ENCODE measurements at regions not wholly inside any gene's neighbourhood (a gene's known extent, or its start where the extent isn't known, plus 50 kb on each side); places are given as distances from the start of the nearest gene placed in this dataset.

DNA sequence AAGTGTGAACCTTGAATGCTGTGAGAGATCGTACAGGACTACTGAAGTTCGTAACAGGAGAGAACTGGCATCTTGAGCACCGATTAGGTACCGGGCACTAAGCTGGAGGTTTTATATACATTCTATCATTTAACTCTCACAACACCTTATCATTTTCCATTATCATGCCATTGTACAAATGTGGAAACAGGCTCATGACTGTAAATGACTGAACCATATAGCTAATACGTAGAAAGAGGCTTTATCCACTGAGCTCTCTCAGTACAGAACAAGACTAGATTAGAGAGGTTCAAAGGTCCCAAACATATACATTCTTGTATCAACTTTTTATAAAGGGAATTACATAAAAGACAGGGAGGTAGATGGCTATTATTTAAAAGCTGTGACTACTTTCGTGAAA lies 130.6 kb downstream of the CEP57L1 start:
- Histone ChIP-seq H4K8ac (ENCODE audit: low read length) (no peak overlapping the region), H2AFZ (ENCODE audit: low read depth, low read length) (no peak overlapping the region), H3K9me3 (ENCODE audit: control insufficient read depth, low read length) (peaks cover 10% of the 10 kb centered on the region), H3K9ac (ENCODE audit: low read length) (no peak overlapping the region), H2BK120ac (ENCODE audit: low read depth, low read length) (no peak overlapping the region), H3K23ac (ENCODE audit: low read length in 2 of 2) (no peak overlapping the region), H3K79me1 (replicated peaks; ENCODE audit: low read length, poor library complexity, severe bottlenecking) (no peaks in the 10 kb centered on the region), H2BK15ac (ENCODE audit: low read depth, poor library complexity, severe bottlenecking) (no peak overlapping the region), H3K27ac (ENCODE audit: low read length, poor library complexity, severe bottlenecking) (no peak overlapping the region), H3K4ac (ENCODE audit: low read depth in 1 of 2, low read length in 2 of 2) (no peak overlapping the region), H4K91ac (ENCODE audit: low read length) (no peak overlapping the region), H2BK12ac (ENCODE audit: low read length in 2 of 2) (no peak overlapping the region), H2AK5ac (ENCODE audit: low read length, severe bottlenecking) (no peak overlapping the region), H3K4me3 (ENCODE audit: insufficient read depth in 1 of 2, low read depth in 1 of 2, low read length in 2 of 2) (no peak overlapping the region), H2BK5ac (ENCODE audit: low read depth, low read length, poor library complexity, severe bottlenecking) (no peak overlapping the region), H3K14ac (ENCODE audit: low read length in 2 of 2) (no peak overlapping the region), H3K36me3 (ENCODE audit: control insufficient read depth in 1 of 2, insufficient read depth in 2 of 2, low read depth in 1 of 2, low read length in 2 of 2) (no peaks in the 10 kb centered on the region), H3K4me2 (ENCODE audit: low read length, poor library complexity, severe bottlenecking) (no peak overlapping the region), H3K4me1 (ENCODE audit: control insufficient read depth, insufficient read depth, low read depth, low read length) (peaks cover 1% of the 10 kb centered on the region), H3K27me3 (ENCODE audit: control insufficient read depth in 1 of 2, insufficient read depth in 1 of 2, low read length in 2 of 2) (no peaks in the 10 kb centered on the region), H3K18ac (ENCODE audit: low read depth in 1 of 2, low read length in 2 of 2) (no peak overlapping the region)
- 87% methylated on average over 5 of the region's 6 CpGs for whole genome bisulfite sequencing
- DNase-seq = no peak

DNA sequence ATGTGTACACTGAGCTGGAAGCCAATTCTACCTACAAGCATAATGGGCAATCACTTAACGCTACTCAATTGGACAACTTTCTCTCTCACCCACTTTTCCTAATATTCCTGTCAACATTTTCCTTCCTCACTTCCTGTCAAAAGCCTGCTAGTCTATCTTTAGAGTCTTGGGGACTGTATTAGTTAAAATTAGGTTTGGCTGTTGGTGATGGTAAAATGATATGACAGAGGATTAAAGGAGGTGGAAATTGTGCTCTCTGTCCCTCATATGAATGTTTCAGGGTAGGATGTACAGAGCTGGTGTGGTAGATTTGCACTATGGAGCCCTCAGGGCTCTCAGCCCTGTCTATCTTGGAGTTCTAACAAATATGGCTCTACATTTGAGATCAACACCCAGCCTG lies 129.7 kb downstream of the CEP57L1 start:
- H3K27me3 ChIP-seq (ENCODE audit: control insufficient read depth in 1 of 2, insufficient read depth in 1 of 2, low read length in 2 of 2) = no peaks in the 10 kb centered on the region
- no peak overlapping the region for H3K27ac ChIP-seq (ENCODE audit: low read length, poor library complexity, severe bottlenecking)
- no peak overlapping the region for H2AK5ac ChIP-seq (ENCODE audit: low read length, severe bottlenecking)
- H3K4me3 ChIP-seq (ENCODE audit: insufficient read depth in 1 of 2, low read depth in 1 of 2, low read length in 2 of 2) = no peak overlapping the region
- no peaks in the 10 kb centered on the region for H3K36me3 ChIP-seq (ENCODE audit: control insufficient read depth in 1 of 2, insufficient read depth in 2 of 2, low read depth in 1 of 2, low read length in 2 of 2)
- no peak overlapping the region for H4K8ac ChIP-seq (ENCODE audit: low read length)
- H4K91ac ChIP-seq (ENCODE audit: low read length) = no peak overlapping the region
- H3K4me1 ChIP-seq (ENCODE audit: control insufficient read depth, insufficient read depth, low read depth, low read length) = peaks cover 1% of the 10 kb centered on the region
- no peak overlapping the region for H3K9ac ChIP-seq (ENCODE audit: low read length)
- no peak overlapping the region for H3K4ac ChIP-seq (ENCODE audit: low read depth in 1 of 2, low read length in 2 of 2)
- no peak overlapping the region for H2BK120ac ChIP-seq (ENCODE audit: low read depth, low read length)
- no peak overlapping the region for H3K23ac ChIP-seq (ENCODE audit: low read length in 2 of 2)
- no peak overlapping the region for H3K4me2 ChIP-seq (ENCODE audit: low read length, poor library complexity, severe bottlenecking)
- H2BK5ac ChIP-seq (ENCODE audit: low read depth, low read length, poor library complexity, severe bottlenecking) = no peak overlapping the region
- DNase-seq = no peak
- no peaks in the 10 kb centered on the region for H3K79me1 ChIP-seq (replicated peaks; ENCODE audit: low read length, poor library complexity, severe bottlenecking)
- peaks cover 10% of the 10 kb centered on the region for H3K9me3 ChIP-seq (ENCODE audit: control insufficient read depth, low read length)
- no peak overlapping the region for H2BK12ac ChIP-seq (ENCODE audit: low read length in 2 of 2)
- H3K18ac ChIP-seq (ENCODE audit: low read depth in 1 of 2, low read length in 2 of 2) = no peak overlapping the region
- no peak overlapping the region for H3K14ac ChIP-seq (ENCODE audit: low read length in 2 of 2)
- no peak overlapping the region for H2BK15ac ChIP-seq (ENCODE audit: low read depth, poor library complexity, severe bottlenecking)
- WGBS = 100% methylated on average over 1 of the region's 1 CpG
- no peak overlapping the region for H2AFZ ChIP-seq (ENCODE audit: low read depth, low read length)

DNA sequence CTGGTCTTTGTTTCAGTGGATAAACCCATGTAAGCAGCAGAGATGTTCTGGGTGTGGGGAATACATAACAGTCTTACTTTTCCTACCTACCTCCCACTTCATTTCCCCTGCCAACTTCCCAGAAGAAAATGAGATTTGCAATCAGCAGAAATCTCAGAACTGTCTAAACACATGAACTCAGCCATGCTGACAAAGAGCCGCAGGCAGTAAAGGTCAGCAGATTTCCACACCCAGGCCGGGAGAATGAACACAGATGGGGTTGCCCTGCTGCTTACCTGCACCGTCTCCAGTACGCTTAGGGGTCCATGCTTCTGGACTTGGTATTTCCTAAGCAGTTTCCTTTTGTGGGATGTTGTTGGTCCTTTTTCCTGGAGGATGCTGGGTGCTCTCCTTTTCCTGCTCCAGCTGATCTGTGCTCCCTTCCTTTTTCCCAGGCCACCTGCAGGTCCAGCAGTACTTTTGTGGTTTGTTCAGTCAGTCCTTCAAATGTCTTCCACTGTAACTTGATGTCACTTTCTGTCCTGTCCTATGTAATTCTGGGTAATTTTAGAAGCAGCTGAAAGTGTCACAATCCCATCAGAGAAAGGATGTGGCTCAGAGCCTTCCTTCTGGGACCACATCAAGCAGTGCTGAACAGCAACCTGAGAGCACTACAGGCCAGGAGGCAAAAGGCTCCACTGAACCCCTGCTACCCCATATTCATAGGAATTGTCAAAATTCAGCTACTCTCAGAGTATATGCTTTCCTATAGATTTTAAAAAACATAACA lies 129.0 kb downstream of the CEP57L1 start:
- H3K79me1 ChIP-seq (replicated peaks; ENCODE audit: low read length, poor library complexity, severe bottlenecking) = no peaks in the 10 kb centered on the region
- WGBS = 87% methylated on average over 4 of the region's 4 CpGs
- no peak for DNase-seq

DNA sequence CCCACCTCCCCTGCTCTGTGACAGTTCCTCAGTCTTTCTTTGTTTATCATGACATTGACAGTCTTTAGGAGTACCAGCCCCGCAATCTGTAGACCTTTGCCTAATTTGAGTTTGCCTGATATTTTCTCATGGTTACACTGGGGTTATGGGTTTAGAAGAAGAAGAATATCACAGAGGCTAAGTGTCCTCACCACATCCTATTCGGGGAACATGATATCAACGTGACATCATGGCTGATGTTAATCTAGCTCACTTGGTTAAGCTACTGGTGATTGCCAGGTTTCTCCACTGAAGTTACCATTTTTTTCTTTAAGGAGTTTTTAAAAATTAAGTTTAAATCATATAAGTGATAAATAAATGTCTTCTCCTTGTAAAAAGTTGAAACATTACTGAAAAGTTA lies 127.5 kb downstream of the CEP57L1 start:
- Histone ChIP-seq H3K4me2 (ENCODE audit: low read length, poor library complexity, severe bottlenecking) (no peak overlapping the region), H2BK120ac (ENCODE audit: low read depth, low read length) (no peak overlapping the region), H3K36me3 (ENCODE audit: control insufficient read depth in 1 of 2, insufficient read depth in 2 of 2, low read depth in 1 of 2, low read length in 2 of 2) (no peaks in the 10 kb centered on the region), H3K27ac (ENCODE audit: low read length, poor library complexity, severe bottlenecking) (no peak overlapping the region), H4K91ac (ENCODE audit: low read length) (no peak overlapping the region), H2AFZ (ENCODE audit: low read depth, low read length) (no peak overlapping the region), H3K9me3 (ENCODE audit: control insufficient read depth, low read length) (peaks cover 10% of the 10 kb centered on the region), H3K18ac (ENCODE audit: low read depth in 1 of 2, low read length in 2 of 2) (no peak overlapping the region), H2AK5ac (ENCODE audit: low read length, severe bottlenecking) (no peak overlapping the region), H4K8ac (ENCODE audit: low read length) (no peak overlapping the region), H3K4ac (ENCODE audit: low read depth in 1 of 2, low read length in 2 of 2) (no peak overlapping the region), H2BK12ac (ENCODE audit: low read length in 2 of 2) (no peak overlapping the region), H2BK15ac (ENCODE audit: low read depth, poor library complexity, severe bottlenecking) (no peak overlapping the region), H3K79me1 (replicated peaks; ENCODE audit: low read length, poor library complexity, severe bottlenecking) (no peaks in the 10 kb centered on the region), H3K14ac (ENCODE audit: low read length in 2 of 2) (no peak overlapping the region), H3K4me3 (ENCODE audit: insufficient read depth in 1 of 2, low read depth in 1 of 2, low read length in 2 of 2) (no peak overlapping the region), H3K27me3 (ENCODE audit: control insufficient read depth in 1 of 2, insufficient read depth in 1 of 2, low read length in 2 of 2) (peaks cover 0 to 4% of the 10 kb centered on the region in 2 experiments), H3K23ac (ENCODE audit: low read length in 2 of 2) (no peak overlapping the region), H2BK5ac (ENCODE audit: low read depth, low read length, poor library complexity, severe bottlenecking) (no peak overlapping the region), H3K9ac (ENCODE audit: low read length) (no peak overlapping the region), H3K4me1 (ENCODE audit: control insufficient read depth, insufficient read depth, low read depth, low read length) (peaks cover 1% of the 10 kb centered on the region)
- no peak for DNase-seq
- WGBS = 91% methylated on average over 3 of the region's 3 CpGs

More for the DNA sequence above, 129.0 kb downstream of the CEP57L1 start:
- Histone ChIP-seq H2AK5ac (ENCODE audit: low read length, severe bottlenecking) (no peak overlapping the region), H3K4ac (ENCODE audit: low read depth in 1 of 2, low read length in 2 of 2) (no peak overlapping the region), H3K27me3 (ENCODE audit: control insufficient read depth in 1 of 2, insufficient read depth in 1 of 2, low read length in 2 of 2) (no peaks in the 10 kb centered on the region), H3K23ac (ENCODE audit: low read length in 2 of 2) (no peak overlapping the region), H3K4me1 (ENCODE audit: control insufficient read depth, insufficient read depth, low read depth, low read length) (peaks cover 1% of the 10 kb centered on the region), H2AFZ (ENCODE audit: low read depth, low read length) (no peak overlapping the region), H3K36me3 (ENCODE audit: control insufficient read depth in 1 of 2, insufficient read depth in 2 of 2, low read depth in 1 of 2, low read length in 2 of 2) (no peaks in the 10 kb centered on the region), H2BK120ac (ENCODE audit: low read depth, low read length) (no peak overlapping the region), H4K91ac (ENCODE audit: low read length) (no peak overlapping the region), H3K14ac (ENCODE audit: low read length in 2 of 2) (no peak overlapping the region), H3K9ac (ENCODE audit: low read length) (no peak overlapping the region), H3K9me3 (ENCODE audit: control insufficient read depth, low read length) (peaks cover 10% of the 10 kb centered on the region), H2BK5ac (ENCODE audit: low read depth, low read length, poor library complexity, severe bottlenecking) (no peak overlapping the region), H4K8ac (ENCODE audit: low read length) (no peak overlapping the region), H3K27ac (ENCODE audit: low read length, poor library complexity, severe bottlenecking) (no peak overlapping the region), H3K18ac (ENCODE audit: low read depth in 1 of 2, low read length in 2 of 2) (peak overlapping the region in 1 of 2 experiments; percentile 7), H2BK12ac (ENCODE audit: low read length in 2 of 2) (no peak overlapping the region), H3K4me2 (ENCODE audit: low read length, poor library complexity, severe bottlenecking) (no peak overlapping the region), H3K4me3 (ENCODE audit: insufficient read depth in 1 of 2, low read depth in 1 of 2, low read length in 2 of 2) (no peak overlapping the region), H2BK15ac (ENCODE audit: low read depth, poor library complexity, severe bottlenecking) (no peak overlapping the region)
